HCT116 (cell line): ENCODE measurements at regions not wholly inside any gene's neighbourhood (a gene's known extent, or its start where the extent isn't known, plus 50 kb on each side); places are given as distances from the start of the nearest gene placed in this dataset.

ENCODE experiments used
- ATAC-seq: fragments of 200-7000 bp; cut with Tn5 transposase; 2 replicates; pipeline ENCODE4 v1.9.1; 2020; ENCODE audit warnings: mild to moderate bottlenecking, moderate library complexity
- BruUV-seq: library from RNA; stranded (reverse); fragments of 400-500 nt; replicated peaks from 2 replicates; lab custom pipeline; 2021; lab: Mats Ljungman, UMichigan
- CTCF ChIA-PET: fragments of 300-600 bp; sonication (Branson Sonifier 250); formaldehyde crosslinking; loops from one replicate; lab custom pipeline; 2021; ENCODE audit warnings: antibody characterized with exemption; lab: Charles Lee
- POLR2A ChIA-PET: fragments of 300-600, 350-600 bp; sonication (Branson Sonifier 250); formaldehyde crosslinking; loops from one replicate; lab custom pipeline; 2021; ENCODE audit warnings: antibody characterized with exemption; lab: Charles Lee
- RAD21 ChIA-PET, 2 experiments: fragments of 300-600 bp; sonication (Branson Sonifier 250); formaldehyde crosslinking; loops; one replicate each; lab custom pipeline; 2023; ENCODE audit warnings: low total read pairs in 2 of 2; ENCODE audit not compliant: uncharacterized antibody in 2 of 2, unreplicated experiment in 2 of 2, low non-redundant PET in 1 of 2; lab: Charles Lee
- DNase-seq: peaks from one replicate; pipeline ENCODE4 v3.0.0-alpha.2; 2010; ENCODE audit warnings: low read depth, low spot score
- H2AFZ ChIP-seq: fragments of 200-600 bp; shearing (Covaris generic), sonication (generic); 2 replicates; pipeline ENCODE4 v1.6.1; 2017; ENCODE audit warnings: low read depth, mixed run types, mixed read lengths, antibody characterized with exemption, low read length; ENCODE audit not compliant: poor library complexity, severe bottlenecking
- H3K27ac ChIP-seq: 2 replicates; pipeline ENCODE4 v1.5.1; 2012; ENCODE audit warnings: low read depth, low read length
- H3K27me3 ChIP-seq: fragments of 200-600 bp; sonication (generic); 2 replicates; pipeline ENCODE4 v1.6.1; 2016; ENCODE audit warnings: mixed run types, low read length, mixed read lengths; ENCODE audit not compliant: insufficient read depth
- H3K36me3 ChIP-seq, 2 experiments: fragments of 200-500 bp in 1 of 2; fragments of 200-600 bp in 1 of 2; sonication (Bioruptor generic) in 1 of 2; sonication (generic) in 1 of 2; 2 replicates each; pipeline versions ENCODE4 v1.5.1 to v1.6.1; 2014 to 2016; ENCODE audit warnings: low read length in 2 of 2, inconsistent platforms in 1 of 2, mixed read lengths in 1 of 2, mixed run types in 1 of 2; ENCODE audit not compliant: insufficient read depth in 2 of 2, control insufficient read depth in 1 of 2
- H3K4me1 ChIP-seq, 2 experiments: fragments of 200-600 bp in 1 of 2; sonication (generic) in 1 of 2; 2 replicates each; pipeline versions ENCODE4 v1.5.1 to v1.6.1; 2012 to 2017; ENCODE audit warnings: low read length in 2 of 2, inconsistent platforms in 1 of 2, mild to moderate bottlenecking in 1 of 2, mixed read lengths in 1 of 2, mixed run types in 1 of 2, moderate library complexity in 1 of 2; ENCODE audit not compliant: insufficient read depth in 2 of 2, control insufficient read depth in 1 of 2
- H3K4me2 ChIP-seq: fragments of 200-600 bp; sonication (generic); 2 replicates; pipeline ENCODE4 v1.6.1; 2017; ENCODE audit warnings: mixed run types, low read length, mixed read lengths
- H3K4me3 ChIP-seq, 2 experiments: fragments of 200-600 bp in 1 of 2; sonication (generic) in 1 of 2; replicated peaks in 1 of 2; 2 replicates each; pipeline ENCODE4 v1.5.1; 2011 to 2016; ENCODE audit warnings: low read length in 2 of 2, control low read depth in 1 of 2, low read depth in 1 of 2, mild to moderate bottlenecking in 1 of 2, mixed read lengths in 1 of 2, mixed run types in 1 of 2
- H3K79me2 ChIP-seq: fragments of 200-600 bp; sonication (generic); 2 replicates; pipeline ENCODE4 v1.6.1; 2017; ENCODE audit warnings: mild to moderate bottlenecking, mixed run types, low read length, moderate library complexity, mixed read lengths; ENCODE audit not compliant: insufficient read depth
- H3K9ac ChIP-seq: fragments of 200-600 bp; sonication (generic); 2 replicates; pipeline ENCODE4 v1.6.1; 2016; ENCODE audit warnings: low read length, mixed read lengths
- H3K9me2 ChIP-seq: fragments of 200-600 bp; sonication (generic), shearing (Covaris generic); 2 replicates; pipeline ENCODE4 v1.6.1; 2017; ENCODE audit warnings: mixed run types, mild to moderate bottlenecking, moderate library complexity; ENCODE audit not compliant: insufficient read depth
- H3K9me3 ChIP-seq, 2 experiments: fragments of 200-500 bp in 1 of 2; fragments of 200-600 bp in 1 of 2; sonication (Bioruptor generic) in 1 of 2; sonication (generic) in 1 of 2; 2 replicates each; pipeline ENCODE4 v1.6.1; 2014 to 2017; ENCODE audit warnings: low read length in 2 of 2, mixed read lengths in 2 of 2, inconsistent platforms in 1 of 2, low read depth in 1 of 2, mild to moderate bottlenecking in 1 of 2, mixed run types in 1 of 2, moderate library complexity in 1 of 2; ENCODE audit not compliant: control insufficient read depth in 1 of 2, insufficient read depth in 1 of 2
- H4K20me1 ChIP-seq: fragments of 200-600 bp; sonication (generic), shearing (Covaris generic); 2 replicates; pipeline ENCODE4 v1.6.1; 2017; ENCODE audit warnings: mixed run types, mild to moderate bottlenecking, moderate library complexity; ENCODE audit not compliant: insufficient read depth
- EGR1 ChIP-seq: IDR thresholded peaks from 2 replicates; pipeline ENCODE4 v1.6.1; 2012; ENCODE audit warnings: low read depth
- ELF1 ChIP-seq: IDR thresholded peaks from 2 replicates; pipeline ENCODE4 v1.6.1; 2012; ENCODE audit warnings: low read depth, borderline replicate concordance
- FOSL1 ChIP-seq: IDR thresholded peaks from 2 replicates; pipeline ENCODE4 v1.6.1; 2012; ENCODE audit warnings: low read depth
- MAX ChIP-seq: IDR thresholded peaks from 2 replicates; pipeline ENCODE4 v1.6.1; 2012
- POLR2A ChIP-seq: IDR thresholded peaks from 2 replicates; pipeline ENCODE4 v1.7.0; 2011; ENCODE audit warnings: borderline replicate concordance; ENCODE audit not compliant: insufficient read depth, insufficient read length; ENCODE audit errors: extremely low read depth
- POLR2AphosphoS5 ChIP-seq: IDR thresholded peaks from 2 replicates; pipeline ENCODE4 v1.6.1; 2011; ENCODE audit warnings: mild to moderate bottlenecking, low read depth, low read length, moderate library complexity
- RAD21 ChIP-seq: IDR thresholded peaks from 2 replicates; pipeline ENCODE4 v1.6.1; 2012; ENCODE audit warnings: low read depth, mild to moderate bottlenecking
- REST ChIP-seq: IDR thresholded peaks from 2 replicates; pipeline ENCODE4 v1.6.1; 2012; ENCODE audit warnings: low read depth
- SIN3A ChIP-seq: IDR thresholded peaks from 2 replicates; pipeline ENCODE4 v1.6.1; 2012; ENCODE audit warnings: low read depth
- TCF7L2 ChIP-seq: IDR thresholded peaks from 2 replicates; pipeline ENCODE4 v1.7.0; 2011; ENCODE audit warnings: borderline replicate concordance, inconsistent platforms; ENCODE audit not compliant: insufficient read depth, insufficient read length; ENCODE audit errors: extremely low read depth
- YY1 ChIP-seq: IDR thresholded peaks from 2 replicates; pipeline ENCODE4 v1.6.1; 2011; ENCODE audit warnings: low read length, low read depth, moderate library complexity, mild to moderate bottlenecking; ENCODE audit not compliant: insufficient replicate concordance; ENCODE audit errors: extremely low read depth
- ZFX ChIP-seq: fragments of 450-650 bp; IDR thresholded peaks from 2 replicates; pipeline ENCODE4 v1.6.1; 2017
- intact Hi-C: fragments of 100-400 bp; cut with micrococcal nuclease; formaldehyde crosslinking; loops from 2 replicates; pipeline ENCODE4 v1.10.0; 2022
- TF ChIP-seq, protein P1 (sequence below), 3 experiments: fragments of 200-600 bp in 1 of 3; sonication (generic) in 1 of 3; IDR thresholded peaks in 2 of 3; conservative IDR thresholded peaks in 1 of 3; 2 replicates each; pipeline ENCODE4 v1.5.1; 2012 to 2017; ENCODE audit warnings: low read depth in 2 of 3, low read length in 2 of 3, antibody characterized with exemption in 1 of 3, borderline replicate concordance in 1 of 3, control low read depth in 1 of 3, mild to moderate bottlenecking in 1 of 3, mixed read lengths in 1 of 3, mixed run types in 1 of 3, moderate library complexity in 1 of 3; ENCODE audit not compliant: insufficient read depth in 1 of 3

- no peaks in the 10 kb centered on the region for H3K36me3 ChIP-seq
- H2AFZ ChIP-seq, result no peak overlapping the region
- TF ChIP-seq POLR2A (no peak), TCF7L2 (no peak), FOSL1 (no peak), ZFX (no peak), ELF1 (no peak), MAX (no peak), SIN3A (no peak), YY1 (no peak), EGR1 (no peak), POLR2AphosphoS5 (no peak)
- ChIA-PET RAD21 (no interaction called here), CTCF (no interaction called here), POLR2A (no interaction called here)
- DNase-seq (no peak), ATAC-seq (no peak)
- H4K20me1 ChIP-seq, result no peaks in the 10 kb centered on the region
- H3K79me2 ChIP-seq, result no peaks in the 10 kb centered on the region
- no peak overlapping the region for H3K4me2 ChIP-seq
- intact Hi-C loops, result no loop called here
- peaks cover 25 to 40% of the 10 kb centered on the region in 2 experiments for H3K4me1 ChIP-seq
- no peaks in the 10 kb centered on the region for H3K27me3 ChIP-seq
- H3K4me3 ChIP-seq, result no peak overlapping the region
- no TSS peak for BruUV-seq
- no peaks in the 10 kb centered on the region for H3K9me2 ChIP-seq
- no peak overlapping the region for H3K27ac ChIP-seq
- H3K9me3 ChIP-seq, result no peaks in the 10 kb centered on the region
- H3K9ac ChIP-seq, result no peak overlapping the region
Measured at GRCh38 chr9:91103931-91104330, 257.8 kb downstream of the AUH start.

DNA sequence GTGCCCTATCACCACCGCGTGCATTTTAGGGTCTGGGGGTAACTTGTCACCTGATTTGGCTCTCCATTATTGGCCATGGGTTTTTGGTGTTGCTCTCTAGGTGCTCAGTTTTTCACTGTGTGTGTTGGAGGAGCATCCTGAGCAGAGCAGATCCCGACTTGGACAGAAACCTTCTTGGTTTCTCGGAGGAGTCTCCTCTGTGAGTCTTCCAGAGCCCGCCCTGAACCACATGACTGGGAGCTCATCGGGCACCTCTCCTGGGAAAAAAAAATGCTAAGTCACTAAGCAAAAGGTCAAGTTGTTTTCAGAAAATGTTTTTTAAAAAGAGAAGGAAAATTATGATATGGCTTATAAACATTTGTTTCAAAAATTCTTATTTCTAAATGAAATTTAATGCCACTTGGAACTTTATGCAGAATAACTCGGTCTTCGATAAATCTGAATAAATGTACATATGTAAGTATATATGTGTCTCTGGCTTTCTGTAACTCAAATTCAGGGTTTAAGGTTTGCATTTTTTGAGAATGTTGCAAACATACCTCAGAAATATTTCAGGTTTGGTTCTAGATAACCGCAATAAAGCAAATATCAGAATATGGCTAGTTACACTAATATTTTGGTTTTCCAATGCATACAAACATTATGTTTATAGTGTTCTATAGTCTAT is 255.2 kb downstream of the AUH start:
- Histone ChIP-seq H3K4me1 (peaks cover 3 to 14% of the 10 kb centered on the region in 2 experiments; a peak in 1 of 4 replicates), H3K27me3 (no peaks in the 10 kb centered on the region), H2AFZ (no peak overlapping the region), H3K36me3 (no peaks in the 10 kb centered on the region), H4K20me1 (no peaks in the 10 kb centered on the region), H3K4me2 (no peak overlapping the region), H3K27ac (no peak overlapping the region), H3K4me3 (no peak overlapping the region), H3K9me3 (no peaks in the 10 kb centered on the region), H3K9ac (no peak overlapping the region), H3K79me2 (no peaks in the 10 kb centered on the region)
- POLR2A ChIA-PET, result no interaction called here
- CTCF ChIA-PET, result no interaction called here
- intact Hi-C loops, result no loop called here
- RAD21 ChIA-PET, result no interaction called here
- ATAC-seq (no peak), DNase-seq (no peak)
- no TSS peak for BruUV-seq
- TF ChIP-seq REST (no peak), RAD21 (no peak)
- TF ChIP-seq, protein P1, sequence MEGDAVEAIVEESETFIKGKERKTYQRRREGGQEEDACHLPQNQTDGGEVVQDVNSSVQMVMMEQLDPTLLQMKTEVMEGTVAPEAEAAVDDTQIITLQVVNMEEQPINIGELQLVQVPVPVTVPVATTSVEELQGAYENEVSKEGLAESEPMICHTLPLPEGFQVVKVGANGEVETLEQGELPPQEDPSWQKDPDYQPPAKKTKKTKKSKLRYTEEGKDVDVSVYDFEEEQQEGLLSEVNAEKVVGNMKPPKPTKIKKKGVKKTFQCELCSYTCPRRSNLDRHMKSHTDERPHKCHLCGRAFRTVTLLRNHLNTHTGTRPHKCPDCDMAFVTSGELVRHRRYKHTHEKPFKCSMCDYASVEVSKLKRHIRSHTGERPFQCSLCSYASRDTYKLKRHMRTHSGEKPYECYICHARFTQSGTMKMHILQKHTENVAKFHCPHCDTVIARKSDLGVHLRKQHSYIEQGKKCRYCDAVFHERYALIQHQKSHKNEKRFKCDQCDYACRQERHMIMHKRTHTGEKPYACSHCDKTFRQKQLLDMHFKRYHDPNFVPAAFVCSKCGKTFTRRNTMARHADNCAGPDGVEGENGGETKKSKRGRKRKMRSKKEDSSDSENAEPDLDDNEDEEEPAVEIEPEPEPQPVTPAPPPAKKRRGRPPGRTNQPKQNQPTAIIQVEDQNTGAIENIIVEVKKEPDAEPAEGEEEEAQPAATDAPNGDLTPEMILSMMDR (IDR thresholded peaks at IDR 0.05 in 2 of 3, conservative IDR thresholded peaks at IDR 0.05 in 1 of 3; ENCODE audit: borderline replicate concordance in 1 of 3, insufficient read depth in 1 of 3, low read depth in 2 of 3, low read length in 2 of 3), result no peak
- TF ChIP-seq, all 23 proteins: peak for 0
- no peaks in the 10 kb centered on the region for H3K9me2 ChIP-seq
